ENCODE measurements at regions not wholly inside any gene's neighbourhood (a gene's known extent, or its start where the extent isn't known, plus 50 kb on each side); places are given as distances from the start of the nearest gene placed in this dataset.

DNA sequence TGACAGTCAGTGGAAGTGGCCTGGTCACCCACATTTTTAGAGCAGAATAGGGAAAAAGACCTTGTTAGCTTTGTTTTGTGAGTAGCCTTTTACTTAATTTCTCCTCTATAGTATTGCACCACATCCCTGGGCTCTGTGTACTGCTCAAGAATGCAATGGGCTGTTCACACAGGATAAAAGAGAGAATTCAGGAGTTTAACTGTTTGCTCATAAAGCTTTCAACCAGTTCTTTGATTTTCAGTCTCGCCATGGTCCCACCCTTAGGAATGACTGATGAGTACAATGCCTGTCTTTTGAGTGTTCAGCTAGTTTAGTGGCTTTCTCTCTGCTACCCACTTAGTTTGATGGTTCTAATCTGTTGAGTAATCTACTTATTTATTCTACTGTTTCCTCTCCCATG, 129.7 kb downstream of the PLG start:
- Histone ChIP-seq H3K9me2 (0 out of 2 replicates have a peak, but pooled peaks cover 3% of the 10 kb centered on the region), H3K4me1 (ENCODE audit: control insufficient read depth in 1 of 2, insufficient read depth in 2 of 2, low read depth in 1 of 2, low read length in 1 of 2) (no peaks in the 10 kb centered on the region), H2AFZ (ENCODE audit: low read depth) (no peak overlapping the region), H3F3A (replicated peaks; ENCODE audit: insufficient read depth) (no peaks in the 10 kb centered on the region), H4K20me1 (ENCODE audit: insufficient read depth) (no peaks in the 10 kb centered on the region), H3K9ac (no peak overlapping the region), H3K27me3 (ENCODE audit: insufficient read depth) (no peaks in the 10 kb centered on the region), H3K79me2 (ENCODE audit: insufficient read depth) (no peaks in the 10 kb centered on the region), H3K4me2 (no peak overlapping the region), H3K4me3 (ENCODE audit: low read depth in 2 of 2, low read length in 1 of 2) (no peak overlapping the region), H3K36me3 (replicated peaks in 1 of 2; ENCODE audit: control insufficient read depth in 1 of 2, insufficient read depth in 2 of 2, low read length in 1 of 2) (no peaks in the 10 kb centered on the region), H3K27ac (ENCODE audit: low read depth in 2 of 2, low read length in 1 of 2) (no peak overlapping the region), H3K9me3 (no peaks in the 10 kb centered on the region)
- CTCF ChIA-PET, result no interaction called here
- WGBS (ENCODE audit: low lambda C conversion rate), result 11% methylated on average over 1 of the region's 1 CpG
- POLR2A ChIA-PET, result no interaction called here
- no peak for DNase-seq
- TF ChIP-seq NFIC (IDR thresholded peaks at IDR 0.05; ENCODE audit: borderline replicate concordance) (no peak), SMC3 (IDR thresholded peaks at IDR 0.05; ENCODE audit: low read depth, low read length) (no peak), RXRA (IDR thresholded peaks at IDR 0.05; ENCODE audit: borderline replicate concordance, low read depth) (no peak), FOXJ3 (CRISPR knock-in tag; IDR thresholded peaks at IDR 0.05) (no peak), EP300 (IDR thresholded peaks at IDR 0.05; ENCODE audit: borderline replicate concordance in 1 of 2, low read depth in 1 of 2, low read length in 1 of 2) (no peak), RFX5 (IDR thresholded peaks at IDR 0.05; ENCODE audit: low read length) (no peak), RCOR1 (IDR thresholded peaks at IDR 0.05; ENCODE audit: low read length) (no peak), CHD2 (IDR thresholded peaks at IDR 0.05; ENCODE audit: low read length, partially characterized antibody) (no peak), MEF2A (IDR thresholded peaks at IDR 0.05; ENCODE audit: borderline replicate concordance, low read depth) (no peak), GATA2 (CRISPR knock-in tag; IDR thresholded peaks at IDR 0.05) (no peak)
- TF ChIP-seq, protein P1, sequence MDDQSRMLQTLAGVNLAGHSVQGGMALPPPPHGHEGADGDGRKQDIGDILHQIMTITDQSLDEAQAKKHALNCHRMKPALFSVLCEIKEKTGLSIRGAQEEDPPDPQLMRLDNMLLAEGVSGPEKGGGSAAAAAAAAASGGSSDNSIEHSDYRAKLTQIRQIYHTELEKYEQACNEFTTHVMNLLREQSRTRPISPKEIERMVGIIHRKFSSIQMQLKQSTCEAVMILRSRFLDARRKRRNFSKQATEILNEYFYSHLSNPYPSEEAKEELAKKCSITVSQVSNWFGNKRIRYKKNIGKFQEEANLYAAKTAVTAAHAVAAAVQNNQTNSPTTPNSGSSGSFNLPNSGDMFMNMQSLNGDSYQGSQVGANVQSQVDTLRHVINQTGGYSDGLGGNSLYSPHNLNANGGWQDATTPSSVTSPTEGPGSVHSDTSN (IDR thresholded peaks at IDR 0.05), result no peak
- TF ChIP-seq, protein P2, sequence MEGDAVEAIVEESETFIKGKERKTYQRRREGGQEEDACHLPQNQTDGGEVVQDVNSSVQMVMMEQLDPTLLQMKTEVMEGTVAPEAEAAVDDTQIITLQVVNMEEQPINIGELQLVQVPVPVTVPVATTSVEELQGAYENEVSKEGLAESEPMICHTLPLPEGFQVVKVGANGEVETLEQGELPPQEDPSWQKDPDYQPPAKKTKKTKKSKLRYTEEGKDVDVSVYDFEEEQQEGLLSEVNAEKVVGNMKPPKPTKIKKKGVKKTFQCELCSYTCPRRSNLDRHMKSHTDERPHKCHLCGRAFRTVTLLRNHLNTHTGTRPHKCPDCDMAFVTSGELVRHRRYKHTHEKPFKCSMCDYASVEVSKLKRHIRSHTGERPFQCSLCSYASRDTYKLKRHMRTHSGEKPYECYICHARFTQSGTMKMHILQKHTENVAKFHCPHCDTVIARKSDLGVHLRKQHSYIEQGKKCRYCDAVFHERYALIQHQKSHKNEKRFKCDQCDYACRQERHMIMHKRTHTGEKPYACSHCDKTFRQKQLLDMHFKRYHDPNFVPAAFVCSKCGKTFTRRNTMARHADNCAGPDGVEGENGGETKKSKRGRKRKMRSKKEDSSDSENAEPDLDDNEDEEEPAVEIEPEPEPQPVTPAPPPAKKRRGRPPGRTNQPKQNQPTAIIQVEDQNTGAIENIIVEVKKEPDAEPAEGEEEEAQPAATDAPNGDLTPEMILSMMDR (IDR thresholded peaks at IDR 0.05), result no peak
- TF ChIP-seq, protein P3, sequence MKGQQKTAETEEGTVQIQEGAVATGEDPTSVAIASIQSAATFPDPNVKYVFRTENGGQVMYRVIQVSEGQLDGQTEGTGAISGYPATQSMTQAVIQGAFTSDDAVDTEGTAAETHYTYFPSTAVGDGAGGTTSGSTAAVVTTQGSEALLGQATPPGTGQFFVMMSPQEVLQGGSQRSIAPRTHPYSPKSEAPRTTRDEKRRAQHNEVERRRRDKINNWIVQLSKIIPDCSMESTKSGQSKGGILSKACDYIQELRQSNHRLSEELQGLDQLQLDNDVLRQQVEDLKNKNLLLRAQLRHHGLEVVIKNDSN (IDR thresholded peaks at IDR 0.05; ENCODE audit: borderline replicate concordance, low read depth), result no peak

DNA sequence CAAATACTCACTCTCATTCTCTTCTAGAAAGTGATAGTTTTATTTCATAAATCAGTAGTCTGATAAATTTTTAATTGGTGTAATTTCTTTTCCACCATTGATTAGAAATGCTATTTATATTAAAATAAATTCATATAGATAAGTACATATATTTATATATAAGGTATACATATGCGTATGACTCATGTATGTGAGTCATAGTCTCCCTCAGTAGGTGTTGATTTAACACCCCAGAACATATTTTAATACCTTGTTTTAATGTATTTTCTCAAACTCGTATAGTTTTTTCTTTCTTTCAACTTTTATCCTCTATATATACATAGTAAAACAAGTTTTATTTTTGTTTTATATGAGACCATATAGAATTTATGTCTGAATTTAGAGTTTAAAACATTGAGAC, 130.4 kb downstream of the PLG start:
- no peaks in the 10 kb centered on the region for H3K9me3 ChIP-seq
- no peak overlapping the region for H3K4me3 ChIP-seq (ENCODE audit: low read depth in 2 of 2, low read length in 1 of 2)
- TF ChIP-seq, protein P1 (IDR thresholded peaks at IDR 0.05), result no peak
- TF ChIP-seq, protein P3 (IDR thresholded peaks at IDR 0.05; ENCODE audit: borderline replicate concordance, low read depth), result no peak
- no peak for TF ChIP-seq FOXJ3 (CRISPR knock-in tag; IDR thresholded peaks at IDR 0.05)
- TF ChIP-seq, protein P2 (IDR thresholded peaks at IDR 0.05), result no peak
- TF ChIP-seq SMC3 (IDR thresholded peaks at IDR 0.05; ENCODE audit: low read depth, low read length), result no peak
- H3K27me3 ChIP-seq (ENCODE audit: insufficient read depth), result no peaks in the 10 kb centered on the region
- no peak overlapping the region for H3K27ac ChIP-seq (ENCODE audit: low read depth in 2 of 2, low read length in 1 of 2)
- H3K79me2 ChIP-seq (ENCODE audit: insufficient read depth), result no peaks in the 10 kb centered on the region
- no peaks in the 10 kb centered on the region for H3K4me1 ChIP-seq (ENCODE audit: control insufficient read depth in 1 of 2, insufficient read depth in 2 of 2, low read depth in 1 of 2, low read length in 1 of 2)
- no peak for DNase-seq
- POLR2A ChIA-PET, result no interaction called here
- 0 out of 2 replicates have a peak, but pooled peaks cover 3% of the 10 kb centered on the region for H3K9me2 ChIP-seq
- H3K36me3 ChIP-seq (replicated peaks in 1 of 2; ENCODE audit: control insufficient read depth in 1 of 2, insufficient read depth in 2 of 2, low read length in 1 of 2), result no peaks in the 10 kb centered on the region
- H3F3A ChIP-seq (replicated peaks; ENCODE audit: insufficient read depth), result no peaks in the 10 kb centered on the region
- WGBS (ENCODE audit: low lambda C conversion rate), result 4% methylated on average over 2 of the region's 2 CpGs
- CTCF ChIA-PET, result no interaction called here
- no peaks in the 10 kb centered on the region for H4K20me1 ChIP-seq (ENCODE audit: insufficient read depth)
- no peak overlapping the region for H2AFZ ChIP-seq (ENCODE audit: low read depth)
- H3K4me2 ChIP-seq, result no peak overlapping the region
- no peak overlapping the region for H3K9ac ChIP-seq
